ENCODE measurements at regions not wholly inside any gene's neighbourhood (a gene's known extent, or its start where the extent isn't known, plus 50 kb on each side); places are given as distances from the start of the nearest gene placed in this dataset.

DNA sequence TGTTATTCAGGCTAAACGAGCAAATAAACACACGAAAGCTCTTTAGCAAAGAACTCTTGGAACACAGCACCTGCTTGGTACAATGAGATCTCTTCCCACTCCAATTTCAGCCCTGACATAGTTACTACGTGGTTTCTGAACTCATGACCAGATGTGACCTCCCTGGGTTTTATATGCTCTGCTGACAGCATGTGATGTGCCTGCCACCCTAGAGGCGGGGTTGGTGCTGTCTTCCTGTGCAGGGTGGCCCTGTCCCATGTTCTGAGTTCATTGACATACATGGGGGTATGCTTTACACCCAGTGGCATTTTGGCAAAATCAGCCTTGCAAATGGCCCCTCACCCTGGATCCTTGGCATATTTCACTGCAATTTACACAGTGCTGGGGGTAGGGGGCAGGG lies 475.3 kb upstream of the ZFHX3 start:
- no peaks in the 10 kb centered on the region for H3K27me3 ChIP-seq
- H3K4me1 ChIP-seq: no peaks in the 10 kb centered on the region
- DNase-seq: no peak
- H3K36me3 ChIP-seq: no peaks in the 10 kb centered on the region
- no peak for TF ChIP-seq CTCF (IDR thresholded peaks at IDR 0.05; ENCODE audit: low read depth, low read length)
- no peaks in the 10 kb centered on the region for H3K9me3 ChIP-seq
- H3K4me3 ChIP-seq (ENCODE audit: low read depth, low read length): no peak overlapping the region

DNA sequence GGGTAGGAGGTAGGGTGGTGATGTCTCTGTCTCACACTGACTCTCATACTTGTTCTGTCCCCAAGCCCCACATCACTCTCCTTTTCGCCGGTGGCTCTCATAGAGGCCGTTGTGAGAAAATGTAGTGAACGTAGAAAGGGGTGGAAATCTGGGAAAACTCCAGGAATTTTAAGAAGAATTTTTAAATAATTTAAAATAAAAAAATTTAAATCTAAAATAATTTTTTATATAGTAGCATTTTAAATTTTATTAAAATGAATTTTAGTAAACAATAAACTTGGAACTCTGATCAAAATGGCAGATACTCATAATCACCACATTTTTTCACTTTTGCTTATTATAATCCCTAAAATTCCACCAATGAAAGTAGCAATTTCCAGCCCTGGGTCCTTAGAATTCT lies 473.6 kb upstream of the ZFHX3 start:
- Histone ChIP-seq H3K4me1 (no peaks in the 10 kb centered on the region), H3K36me3 (no peaks in the 10 kb centered on the region), H3K27me3 (no peaks in the 10 kb centered on the region), H3K9me3 (no peaks in the 10 kb centered on the region), H3K4me3 (ENCODE audit: low read depth, low read length) (no peak overlapping the region)
- TF ChIP-seq CTCF (IDR thresholded peaks at IDR 0.05; ENCODE audit: low read depth, low read length): no peak
- no peak for DNase-seq

DNA sequence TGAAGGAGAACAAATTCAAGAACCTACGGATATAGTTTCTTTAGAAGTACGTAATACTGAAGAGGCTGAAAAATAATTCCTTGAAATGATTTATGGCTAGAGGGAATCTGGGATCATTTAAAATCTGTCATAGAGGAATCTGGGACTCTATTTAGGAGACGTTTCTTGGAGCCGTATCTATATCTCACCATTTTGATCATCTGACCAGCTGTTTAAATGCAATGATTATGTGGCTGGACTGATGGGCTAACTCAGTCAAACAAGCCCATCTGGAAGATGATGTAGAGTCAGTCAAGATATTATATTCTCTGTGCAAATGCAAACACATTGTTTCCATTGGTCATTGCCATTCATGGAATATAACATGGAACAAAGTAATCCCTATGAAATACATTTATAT lies 467.7 kb upstream of the ZFHX3 start:
- no peak overlapping the region for H3K4me3 ChIP-seq (ENCODE audit: low read depth, low read length)
- no peaks in the 10 kb centered on the region for H3K4me1 ChIP-seq
- no peak for TF ChIP-seq CTCF (IDR thresholded peaks at IDR 0.05; ENCODE audit: low read depth, low read length)
- no peak for DNase-seq
- H3K36me3 ChIP-seq: no peaks in the 10 kb centered on the region
- H3K9me3 ChIP-seq: no peaks in the 10 kb centered on the region
- H3K27me3 ChIP-seq: no peaks in the 10 kb centered on the region

DNA sequence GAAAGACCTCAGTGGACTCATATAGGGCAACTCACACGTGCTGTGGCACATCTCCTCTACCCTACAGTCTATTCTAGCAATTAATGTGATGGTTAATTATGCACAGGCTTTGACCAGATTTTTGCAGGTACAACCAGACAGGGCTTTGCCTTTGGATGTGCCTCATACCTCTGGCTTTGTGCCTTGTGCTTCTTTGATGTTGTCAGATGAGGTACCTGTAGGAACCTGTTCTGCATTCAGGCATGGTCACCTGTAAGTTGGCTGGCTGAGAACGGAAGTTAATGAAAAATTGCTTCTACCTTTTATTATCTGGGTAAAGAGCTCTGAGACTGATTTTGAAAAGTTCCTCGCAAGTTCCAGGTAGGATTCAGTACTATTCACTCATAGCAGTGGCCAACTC lies 462.9 kb upstream of the ZFHX3 start:
- H3K27me3 ChIP-seq: no peaks in the 10 kb centered on the region
- H3K9me3 ChIP-seq: no peaks in the 10 kb centered on the region
- no peak for TF ChIP-seq CTCF (IDR thresholded peaks at IDR 0.05; ENCODE audit: low read depth, low read length)
- DNase-seq: no peak
- no peaks in the 10 kb centered on the region for H3K36me3 ChIP-seq
- no peaks in the 10 kb centered on the region for H3K4me1 ChIP-seq
- no peak overlapping the region for H3K4me3 ChIP-seq (ENCODE audit: low read depth, low read length)

DNA sequence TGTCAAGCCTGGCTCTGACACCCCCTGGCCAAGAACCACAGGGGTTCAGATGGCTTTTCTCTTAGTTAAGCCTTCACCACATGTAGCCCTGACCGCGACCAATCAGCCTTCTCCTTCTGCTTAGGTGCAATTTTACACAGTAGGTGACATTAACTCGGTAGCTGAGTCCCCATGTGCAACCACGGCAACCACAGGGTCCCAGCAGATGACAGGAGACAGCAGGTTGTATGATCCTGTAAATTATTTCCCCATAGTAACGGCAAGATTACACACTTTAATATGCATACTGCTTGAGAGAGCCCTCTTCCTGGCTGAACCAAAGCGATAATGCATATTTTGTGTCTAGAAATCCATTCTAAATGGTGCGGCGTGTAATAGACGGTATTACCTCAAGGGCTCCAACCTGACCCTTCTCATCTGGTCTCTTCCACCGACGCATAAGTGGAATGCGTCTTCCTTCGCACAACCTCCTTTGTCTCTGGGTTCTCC lies 458.7 kb upstream of the ZFHX3 start:
- no peak for DNase-seq
- Histone ChIP-seq H3K4me3 (ENCODE audit: low read depth, low read length) (no peak overlapping the region), H3K4me1 (no peaks in the 10 kb centered on the region), H3K27me3 (no peaks in the 10 kb centered on the region), H3K36me3 (no peaks in the 10 kb centered on the region), H3K9me3 (no peaks in the 10 kb centered on the region)
- no peak for TF ChIP-seq CTCF (IDR thresholded peaks at IDR 0.05; ENCODE audit: low read depth, low read length)

- no peak for DNase-seq
- no peak for TF ChIP-seq CTCF (IDR thresholded peaks at IDR 0.05; ENCODE audit: low read depth, low read length)
- no peaks in the 10 kb centered on the region for H3K4me1 ChIP-seq
- H3K27me3 ChIP-seq: no peaks in the 10 kb centered on the region
- no peaks in the 10 kb centered on the region for H3K9me3 ChIP-seq
- H3K4me3 ChIP-seq (ENCODE audit: low read depth, low read length): no peak overlapping the region
- H3K36me3 ChIP-seq: no peaks in the 10 kb centered on the region
Measured at GRCh38 chr16:73505577-73505976, 457.6 kb upstream of the ZFHX3 start.
